Omental fat pad (tissue), 3 donors: ENCODE measurements at regions not wholly inside any gene's neighbourhood (a gene's known extent, or its start where the extent isn't known, plus 50 kb on each side); places are given as distances from the start of the nearest gene placed in this dataset.

ENCODE experiments used
- ATAC-seq: fragments of 150-250 bp; one replicate; pipeline ENCODE4 v1.9.1; 2016; ENCODE audit warnings: mild to moderate bottlenecking, moderate library complexity; ENCODE audit not compliant: low FRiP score
- DNase-seq: peaks from one replicate; pipeline ENCODE4 v3.0.0-alpha.2; 2019; ENCODE audit warnings: low spot score
- CTCF ChIP-seq, 3 donors: fragments of 450-650 bp; IDR thresholded peaks; one replicate each; pipeline ENCODE4 v1.5.1; 2016 to 2017; ENCODE audit warnings: antibody characterized with exemption in 3 of 3, mild to moderate bottlenecking in 3 of 3, moderate library complexity in 2 of 3

GRCh38 chr3:144770281-144770680 is 798.7 kb downstream of the DIPK2A start:
- DNase-seq (no peak), ATAC-seq (no peak)
- no peak for TF ChIP-seq CTCF (IDR thresholded peaks at IDR 0.05)

GRCh38 chr3:144770915-144771351 is 799.3 kb downstream of the DIPK2A start:
- no peak for DNase-seq
- no peak for ATAC-seq
- no peak for TF ChIP-seq CTCF (IDR thresholded peaks at IDR 0.05)

- DNase-seq = no peak
- ATAC-seq = no peak
These were observed 799.8 kb downstream of the DIPK2A start for GRCh38 chr3:144771381-144771870.

GRCh38 chr3:144772372-144772771 is 800.7 kb downstream of the DIPK2A start:
- no peak for DNase-seq
- ATAC-seq = no peak
- no peak for TF ChIP-seq CTCF (IDR thresholded peaks at IDR 0.05)

More at GRCh38 chr3:144771381-144771870, 799.8 kb downstream of the DIPK2A start:
- no peak for TF ChIP-seq CTCF (IDR thresholded peaks at IDR 0.05)

- DNase-seq (no peak), ATAC-seq (no peak)
- TF ChIP-seq CTCF (IDR thresholded peaks at IDR 0.05) = no peak
These were observed 801.7 kb downstream of the DIPK2A start for GRCh38 chr3:144773350-144773749.

- TF ChIP-seq CTCF (IDR thresholded peaks at IDR 0.05) = no peak
- DNase-seq (no peak), ATAC-seq (no peak)
These were observed 803.3 kb downstream of the DIPK2A start for GRCh38 chr3:144774897-144775296.

GRCh38 chr3:144775551-144775950 is 803.9 kb downstream of the DIPK2A start:
- ATAC-seq (no peak), DNase-seq (no peak)

More at GRCh38 chr3:144775551-144775950, 803.9 kb downstream of the DIPK2A start:
- no peak for TF ChIP-seq CTCF (IDR thresholded peaks at IDR 0.05)
